ENCODE measurements at regions not wholly inside any gene's neighbourhood (a gene's known extent, or its start where the extent isn't known, plus 50 kb on each side); places are given as distances from the start of the nearest gene placed in this dataset.

DNA sequence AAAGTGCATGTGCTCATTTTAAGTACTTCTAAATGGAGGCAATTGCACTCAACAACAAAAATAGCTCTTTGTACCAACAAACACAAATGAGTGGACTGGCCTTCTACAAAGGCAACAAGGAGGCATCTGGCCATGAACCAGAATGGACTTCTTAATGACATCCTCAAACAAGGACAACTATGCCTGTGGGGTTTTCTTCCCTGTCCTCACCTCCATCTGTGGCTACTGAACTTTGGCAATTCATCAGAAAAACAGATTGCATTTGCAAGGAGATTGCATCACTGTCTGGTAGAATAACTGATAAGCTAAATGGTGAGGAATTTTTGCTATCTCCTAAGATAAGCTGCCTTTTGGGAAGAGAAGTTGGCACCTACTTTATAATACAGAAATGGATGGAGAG is 447.3 kb upstream of the CCNG1 start:
- no peak overlapping the region for H3K4me3 ChIP-seq (replicated peaks in 1 of 2; ENCODE audit: low read depth in 2 of 2, low read length in 2 of 2)
- DNase-seq (ENCODE audit: low read depth in 2 of 2) = no peak
- no peak for TF ChIP-seq CTCF (IDR thresholded peaks at IDR 0.05; ENCODE audit: low read depth, low read length)

DNA sequence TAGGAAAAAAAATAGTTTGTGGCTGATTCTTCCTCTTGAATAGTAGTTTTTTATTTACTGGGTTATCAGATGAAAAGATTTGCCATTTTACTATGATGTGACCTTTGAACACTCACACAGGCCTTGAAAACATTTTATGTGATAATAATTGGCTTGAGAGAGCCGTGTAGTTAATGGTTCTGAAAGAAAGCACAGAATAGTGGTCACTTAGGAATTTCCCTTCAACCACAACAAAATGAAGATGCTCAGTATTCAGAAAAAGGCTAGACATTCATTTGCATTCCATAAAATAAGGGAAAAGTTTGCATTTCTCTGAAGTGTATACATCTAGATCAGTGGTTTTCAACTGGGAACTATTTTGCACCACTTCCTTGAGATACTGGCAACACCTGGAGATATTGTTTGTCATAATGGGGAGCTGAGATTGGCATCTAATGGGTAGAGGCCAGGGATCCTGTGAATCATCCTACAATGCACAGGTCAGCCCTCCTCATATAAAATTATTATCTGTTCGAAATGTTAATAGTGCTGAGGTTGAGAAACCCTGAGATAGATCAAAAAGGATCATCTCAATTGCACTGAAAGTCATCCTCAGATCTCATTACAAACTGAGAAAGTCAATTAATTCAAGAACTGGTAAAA is 446.4 kb upstream of the CCNG1 start:
- DNase-seq (ENCODE audit: low read depth in 2 of 2) = no peak
- no peak for TF ChIP-seq CTCF (IDR thresholded peaks at IDR 0.05; ENCODE audit: low read depth, low read length)
- no peak overlapping the region for H3K4me3 ChIP-seq (replicated peaks in 1 of 2; ENCODE audit: low read depth in 2 of 2, low read length in 2 of 2)

- TF ChIP-seq CTCF (IDR thresholded peaks at IDR 0.05; ENCODE audit: low read depth, low read length) = no peak
- H3K4me3 ChIP-seq (replicated peaks in 1 of 2; ENCODE audit: low read depth in 2 of 2, low read length in 2 of 2) = no peak overlapping the region
- DNase-seq (ENCODE audit: low read depth in 2 of 2) = no peak
These were observed 441.8 kb upstream of the CCNG1 start for GRCh38 chr5:162995568-162995967.

DNA sequence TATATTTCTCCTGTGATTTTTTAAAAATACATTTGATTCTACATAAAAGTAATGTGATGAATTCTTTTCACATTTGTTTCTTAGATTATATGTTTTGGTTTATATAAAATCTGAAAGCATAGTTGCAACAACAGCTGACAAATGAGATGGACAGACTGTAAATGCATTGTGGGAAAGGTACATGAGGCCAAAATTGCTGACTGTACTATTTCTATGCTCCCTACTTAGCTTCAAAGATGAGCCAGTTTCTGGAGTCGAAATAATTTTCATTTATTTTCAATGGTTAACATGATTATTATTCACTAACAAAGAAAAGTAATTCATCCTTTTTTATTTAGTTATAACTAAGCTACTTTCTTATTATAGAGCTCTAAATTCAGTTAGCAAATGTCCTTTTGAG is 441.3 kb upstream of the CCNG1 start:
- no peak for DNase-seq (ENCODE audit: low read depth in 2 of 2)
- no peak for TF ChIP-seq CTCF (IDR thresholded peaks at IDR 0.05; ENCODE audit: low read depth, low read length)
- no peak overlapping the region for H3K4me3 ChIP-seq (replicated peaks in 1 of 2; ENCODE audit: low read depth in 2 of 2, low read length in 2 of 2)

DNA sequence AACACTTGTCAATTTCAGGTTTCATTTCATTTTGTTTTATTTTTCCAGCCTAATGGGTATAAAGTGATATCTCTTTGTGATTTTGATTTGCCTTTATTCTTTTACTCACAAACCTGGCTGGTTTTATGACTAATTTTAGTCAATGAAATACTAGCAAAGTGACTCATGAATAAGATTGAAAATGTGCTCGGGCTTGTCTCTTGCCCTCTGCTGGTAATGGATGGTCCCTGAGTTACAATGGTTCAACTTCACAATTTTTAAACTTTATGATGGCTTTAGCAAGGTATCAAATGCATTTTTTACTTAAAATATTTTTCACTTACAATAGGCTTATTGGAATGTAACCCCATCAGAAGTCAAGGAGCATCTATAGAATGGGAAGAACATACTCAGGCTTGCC is 431.4 kb upstream of the CCNG1 start:
- H3K4me3 ChIP-seq (replicated peaks in 1 of 2; ENCODE audit: low read depth in 2 of 2, low read length in 2 of 2) = no peak overlapping the region
- TF ChIP-seq CTCF (IDR thresholded peaks at IDR 0.05; ENCODE audit: low read depth, low read length) = no peak
- peak in 1 of 2 donors; percentile 3 for DNase-seq (ENCODE audit: low read depth in 2 of 2)

GRCh38 chr5:163022582-163023128 is 414.7 kb upstream of the CCNG1 start:
- TF ChIP-seq CTCF (IDR thresholded peaks at IDR 0.05; ENCODE audit: low read depth, low read length) = no peak

GRCh38 chr5:163023846-163024245 is 413.5 kb upstream of the CCNG1 start:
- no peak for DNase-seq (ENCODE audit: low read depth in 2 of 2)
- no peak overlapping the region for H3K4me3 ChIP-seq (replicated peaks in 1 of 2; ENCODE audit: low read depth in 2 of 2, low read length in 2 of 2)
- TF ChIP-seq CTCF (IDR thresholded peaks at IDR 0.05; ENCODE audit: low read depth, low read length) = no peak

More at GRCh38 chr5:163022582-163023128, 414.7 kb upstream of the CCNG1 start:
- no peak overlapping the region for H3K4me3 ChIP-seq (replicated peaks in 1 of 2; ENCODE audit: low read depth in 2 of 2, low read length in 2 of 2)
- DNase-seq (ENCODE audit: low read depth in 2 of 2) = no peak

Measured in cardiac fibroblast (primary cell).